ENCODE measurements at regions not wholly inside any gene's neighbourhood (a gene's known extent, or its start where the extent isn't known, plus 50 kb on each side); places are given as distances from the start of the nearest gene placed in this dataset.

- TF ChIP-seq CTCF (IDR thresholded peaks at IDR 0.05; ENCODE audit: insufficient read depth, low read depth, low read length) (no peak), EZH2 (IDR thresholded peaks at IDR 0.05; ENCODE audit: insufficient read depth, low read length) (no peak)
Measured at GRCh38 chr7:52715701-52716100, 319.7 kb upstream of the POM121L12 start.

Data from astrocyte (in vitro differentiated cells and primary cell).